ENCODE measurements at regions not wholly inside any gene's neighbourhood (a gene's known extent, or its start where the extent isn't known, plus 50 kb on each side); places are given as distances from the start of the nearest gene placed in this dataset.

GRCh38 chr12:98235301-98235700, 280.1 kb upstream of the TMPO start:
- TF ChIP-seq POLR2A (IDR thresholded peaks at IDR 0.05; ENCODE audit: low read length) (no peak), GATA1 (IDR thresholded peaks at IDR 0.05; ENCODE audit: low read depth, low read length) (no peak)
